22Rv1 (cell line): ENCODE measurements at regions not wholly inside any gene's neighbourhood (a gene's known extent, or its start where the extent isn't known, plus 50 kb on each side); places are given as distances from the start of the nearest gene placed in this dataset.

Source experiments
- ZFX ChIP-seq: fragments of 450-650 bp; IDR thresholded peaks from 2 replicates; pipeline ENCODE4 v1.6.1; 2017; ENCODE audit warnings: antibody characterized with exemption, borderline replicate concordance
- TF ChIP-seq, protein P1 (sequence below): fragments of 450-650 bp; IDR thresholded peaks from 2 replicates; pipeline ENCODE4 v1.5.1; 2017; ENCODE audit warnings: mild to moderate bottlenecking

DNA sequence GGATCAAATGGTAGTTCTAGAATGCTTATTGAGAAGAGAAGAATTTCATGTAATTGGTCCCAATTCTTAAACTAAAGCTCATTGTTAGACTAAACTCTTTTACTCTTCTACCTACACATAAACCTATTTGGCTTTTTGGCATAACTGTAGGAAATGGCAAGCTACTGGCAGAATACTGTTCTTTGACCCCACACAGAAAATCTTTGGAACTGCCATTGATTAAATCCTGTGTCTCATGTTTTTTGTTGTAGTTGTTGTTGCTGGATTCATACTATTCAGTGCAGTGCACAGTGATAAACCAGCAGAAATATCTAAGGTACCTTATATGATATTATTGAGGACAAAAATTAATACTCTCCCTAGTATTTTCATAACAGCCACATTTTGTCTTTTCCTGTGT is 242.1 kb upstream of the SGK1 start:
- TF ChIP-seq, protein P1, sequence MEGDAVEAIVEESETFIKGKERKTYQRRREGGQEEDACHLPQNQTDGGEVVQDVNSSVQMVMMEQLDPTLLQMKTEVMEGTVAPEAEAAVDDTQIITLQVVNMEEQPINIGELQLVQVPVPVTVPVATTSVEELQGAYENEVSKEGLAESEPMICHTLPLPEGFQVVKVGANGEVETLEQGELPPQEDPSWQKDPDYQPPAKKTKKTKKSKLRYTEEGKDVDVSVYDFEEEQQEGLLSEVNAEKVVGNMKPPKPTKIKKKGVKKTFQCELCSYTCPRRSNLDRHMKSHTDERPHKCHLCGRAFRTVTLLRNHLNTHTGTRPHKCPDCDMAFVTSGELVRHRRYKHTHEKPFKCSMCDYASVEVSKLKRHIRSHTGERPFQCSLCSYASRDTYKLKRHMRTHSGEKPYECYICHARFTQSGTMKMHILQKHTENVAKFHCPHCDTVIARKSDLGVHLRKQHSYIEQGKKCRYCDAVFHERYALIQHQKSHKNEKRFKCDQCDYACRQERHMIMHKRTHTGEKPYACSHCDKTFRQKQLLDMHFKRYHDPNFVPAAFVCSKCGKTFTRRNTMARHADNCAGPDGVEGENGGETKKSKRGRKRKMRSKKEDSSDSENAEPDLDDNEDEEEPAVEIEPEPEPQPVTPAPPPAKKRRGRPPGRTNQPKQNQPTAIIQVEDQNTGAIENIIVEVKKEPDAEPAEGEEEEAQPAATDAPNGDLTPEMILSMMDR = no peak
- TF ChIP-seq ZFX = no peak
